Uterus (tissue), 3 donors: ENCODE measurements at regions not wholly inside any gene's neighbourhood (a gene's known extent, or its start where the extent isn't known, plus 50 kb on each side); places are given as distances from the start of the nearest gene placed in this dataset.

Source experiments
- DNase-seq, 2 donors: peaks; one replicate each; pipeline ENCODE4 v3.0.0-alpha.2; 2019 to 2020
- H3K27ac ChIP-seq, 2 donors: fragments of 200-600 bp; sonication (generic); 1 replicate in 1 of 2; 2 replicates in 1 of 2; pipeline ENCODE4 v1.5.1; 2016 to 2018
- H3K27me3 ChIP-seq, 2 donors: fragments of 200-600 bp; sonication (generic); one replicate each; pipeline ENCODE4 v1.5.1; 2018 to 2019; ENCODE audit warnings: control low read depth in 1 of 2
- H3K36me3 ChIP-seq, 2 donors: fragments of 200-600 bp; sonication (generic); one replicate each; pipeline ENCODE4 v1.5.1; 2019; ENCODE audit warnings: control low read depth in 1 of 2
- H3K4me1 ChIP-seq, 2 donors: fragments of 200-600 bp; sonication (generic); one replicate each; pipeline ENCODE4 v1.5.1; 2018 to 2019; ENCODE audit warnings: control low read depth in 1 of 2
- H3K4me3 ChIP-seq, 2 donors: fragments of 200-600 bp; sonication (generic); 1 replicate in 1 of 2; 2 replicates in 1 of 2; pipeline ENCODE4 v1.5.1; 2018 to 2019; ENCODE audit warnings: mild to moderate bottlenecking in 1 of 2
- H3K9me3 ChIP-seq, 2 donors: fragments of 200-600 bp; sonication (generic); one replicate each; pipeline ENCODE4 v1.5.1; 2019; ENCODE audit warnings: control low read depth in 1 of 2
- POLR2A ChIP-seq, 2 donors: fragments of 450-650 bp; IDR thresholded peaks; one replicate each; pipeline ENCODE4 v1.6.1; 2016; ENCODE audit warnings: antibody characterized with exemption in 2 of 2, mild to moderate bottlenecking in 1 of 2, moderate library complexity in 1 of 2
- intact Hi-C: fragments of 100-400 bp; cut with DNase I; formaldehyde crosslinking; loops from one replicate; pipeline ENCODE4 v1.15.1; 2023; ENCODE audit warnings: low total_unique reads
- TF ChIP-seq, protein P1 (sequence below), 4 experiments: fragments of 200-600 bp in 2 of 4; fragments of 450-650 bp in 2 of 4; sonication (generic) in 2 of 4; IDR thresholded peaks; one replicate each; pipeline ENCODE4 v1.5.1; 2016 to 2019; ENCODE audit warnings: antibody characterized with exemption in 4 of 4, mild to moderate bottlenecking in 2 of 4, moderate library complexity in 1 of 4
- donor health status: DM: yes; HTN: yes; CAD: no.

- intact Hi-C loops: no loop called here
- no peaks in the 10 kb centered on the region for H3K27me3 ChIP-seq
- H3K36me3 ChIP-seq: no peaks in the 10 kb centered on the region
- no peak overlapping the region for H3K4me3 ChIP-seq
- DNase-seq: peak in 1 of 2 donors; percentile 2
- TF ChIP-seq POLR2A (IDR thresholded peaks at IDR 0.05): no peak
- TF ChIP-seq, protein P1, sequence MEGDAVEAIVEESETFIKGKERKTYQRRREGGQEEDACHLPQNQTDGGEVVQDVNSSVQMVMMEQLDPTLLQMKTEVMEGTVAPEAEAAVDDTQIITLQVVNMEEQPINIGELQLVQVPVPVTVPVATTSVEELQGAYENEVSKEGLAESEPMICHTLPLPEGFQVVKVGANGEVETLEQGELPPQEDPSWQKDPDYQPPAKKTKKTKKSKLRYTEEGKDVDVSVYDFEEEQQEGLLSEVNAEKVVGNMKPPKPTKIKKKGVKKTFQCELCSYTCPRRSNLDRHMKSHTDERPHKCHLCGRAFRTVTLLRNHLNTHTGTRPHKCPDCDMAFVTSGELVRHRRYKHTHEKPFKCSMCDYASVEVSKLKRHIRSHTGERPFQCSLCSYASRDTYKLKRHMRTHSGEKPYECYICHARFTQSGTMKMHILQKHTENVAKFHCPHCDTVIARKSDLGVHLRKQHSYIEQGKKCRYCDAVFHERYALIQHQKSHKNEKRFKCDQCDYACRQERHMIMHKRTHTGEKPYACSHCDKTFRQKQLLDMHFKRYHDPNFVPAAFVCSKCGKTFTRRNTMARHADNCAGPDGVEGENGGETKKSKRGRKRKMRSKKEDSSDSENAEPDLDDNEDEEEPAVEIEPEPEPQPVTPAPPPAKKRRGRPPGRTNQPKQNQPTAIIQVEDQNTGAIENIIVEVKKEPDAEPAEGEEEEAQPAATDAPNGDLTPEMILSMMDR (IDR thresholded peaks at IDR 0.05): no peak
- H3K4me1 ChIP-seq: no peaks in the 10 kb centered on the region
- no peak overlapping the region for H3K27ac ChIP-seq
- H3K9me3 ChIP-seq: no peaks in the 10 kb centered on the region
These were observed 127.5 kb downstream of the PAPOLA start for GRCh38 chr14:96629558-96630222.

GRCh38 chr14:96630281-96630680, 128.1 kb downstream of the PAPOLA start:
- TF ChIP-seq, protein P1 (IDR thresholded peaks at IDR 0.05): no peak
- no peak for TF ChIP-seq POLR2A (IDR thresholded peaks at IDR 0.05)
- no peaks in the 10 kb centered on the region for H3K36me3 ChIP-seq
- no peaks in the 10 kb centered on the region for H3K27me3 ChIP-seq
- H3K4me3 ChIP-seq: no peak overlapping the region
- DNase-seq: peak in 1 of 2 donors; percentile 3
- no peaks in the 10 kb centered on the region for H3K4me1 ChIP-seq
- intact Hi-C loops: no loop called here
- H3K9me3 ChIP-seq: no peaks in the 10 kb centered on the region
- H3K27ac ChIP-seq: no peak overlapping the region

GRCh38 chr14:96631030-96631429, 128.8 kb downstream of the PAPOLA start:
- TF ChIP-seq, protein P1 (IDR thresholded peaks at IDR 0.05): no peak
- no peak for TF ChIP-seq POLR2A (IDR thresholded peaks at IDR 0.05)
- H3K4me3 ChIP-seq: no peak overlapping the region
- intact Hi-C loops: no loop called here
- no peaks in the 10 kb centered on the region for H3K27me3 ChIP-seq
- H3K27ac ChIP-seq: no peak overlapping the region
- no peaks in the 10 kb centered on the region for H3K4me1 ChIP-seq
- H3K36me3 ChIP-seq: no peaks in the 10 kb centered on the region
- peak in 1 of 2 donors; percentile 1 for DNase-seq
- no peaks in the 10 kb centered on the region for H3K9me3 ChIP-seq

DNA sequence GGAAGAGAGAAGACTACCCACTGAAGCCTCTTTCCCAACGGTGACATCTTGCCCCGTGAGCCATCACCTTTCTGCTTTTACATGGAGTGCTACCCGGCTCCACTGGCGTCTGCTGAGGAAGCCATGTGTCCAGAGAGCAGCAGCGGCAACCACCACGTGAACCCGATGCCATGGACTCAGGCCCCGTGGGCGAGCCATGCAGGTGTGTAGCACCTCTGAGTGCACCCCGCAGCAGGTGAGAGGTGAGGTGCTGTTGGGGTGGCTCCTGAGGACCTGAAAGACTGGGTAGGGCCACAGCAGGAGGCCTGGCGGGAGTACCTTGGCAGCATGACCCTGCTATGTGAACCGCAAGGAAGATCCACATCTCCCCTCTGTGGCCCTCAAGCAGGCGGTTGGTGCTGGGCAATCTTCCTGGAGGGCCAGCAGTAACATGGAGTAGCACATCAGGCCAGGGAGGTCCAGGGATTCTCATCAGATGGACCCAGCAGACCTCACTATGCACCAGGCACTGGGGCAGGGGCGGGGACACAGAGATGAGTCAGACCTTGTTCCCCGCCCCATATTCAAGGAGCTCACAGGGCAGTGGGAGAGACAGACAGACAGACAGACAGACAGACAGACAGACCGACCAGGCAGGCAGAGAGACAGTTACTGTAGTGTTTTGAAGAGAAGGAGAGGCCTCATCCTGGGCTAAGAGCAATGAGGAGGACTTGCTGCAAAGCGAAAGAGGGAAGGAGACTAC, 129.6 kb downstream of the PAPOLA start:
- Histone ChIP-seq H3K4me3 (no peak overlapping the region), H3K36me3 (no peaks in the 10 kb centered on the region), H3K27me3 (no peaks in the 10 kb centered on the region), H3K9me3 (no peaks in the 10 kb centered on the region), H3K27ac (no peak overlapping the region), H3K4me1 (no peaks in the 10 kb centered on the region)
- intact Hi-C loops: no loop called here
- peak in 1 of 2 donors; percentile 4 for DNase-seq
- no peak for TF ChIP-seq POLR2A (IDR thresholded peaks at IDR 0.05)
- TF ChIP-seq, protein P1 (IDR thresholded peaks at IDR 0.05): no peak

GRCh38 chr14:96632363-96632758, 130.2 kb downstream of the PAPOLA start:
- H3K4me3 ChIP-seq: no peak overlapping the region
- H3K27ac ChIP-seq: no peak overlapping the region
- intact Hi-C loops: no loop called here
- H3K36me3 ChIP-seq: no peaks in the 10 kb centered on the region
- H3K9me3 ChIP-seq: no peaks in the 10 kb centered on the region
- DNase-seq: no peak
- no peaks in the 10 kb centered on the region for H3K4me1 ChIP-seq
- H3K27me3 ChIP-seq: no peaks in the 10 kb centered on the region
- TF ChIP-seq, protein P1 (IDR thresholded peaks at IDR 0.05): no peak
- no peak for TF ChIP-seq POLR2A (IDR thresholded peaks at IDR 0.05)
